Endothelial cell of umbilical vein (primary cell): ENCODE measurements at regions not wholly inside any gene's neighbourhood (a gene's known extent, or its start where the extent isn't known, plus 50 kb on each side); places are given as distances from the start of the nearest gene placed in this dataset.

Source experiments
- EZH2 ChIP-seq: IDR thresholded peaks from 2 replicates; pipeline ENCODE4 v1.6.1; 2012; ENCODE audit warnings: borderline replicate concordance, low read depth, mild to moderate bottlenecking, moderate library complexity, low read length, inconsistent platforms; ENCODE audit not compliant: severe bottlenecking
- FOS ChIP-seq: IDR thresholded peaks from 2 replicates; pipeline ENCODE4 v1.6.1; 2011; ENCODE audit warnings: mild to moderate bottlenecking, low read length, moderate library complexity, borderline replicate concordance; ENCODE audit not compliant: insufficient read depth
- GATA2 ChIP-seq: IDR thresholded peaks from 2 replicates; pipeline ENCODE4 v1.7.0; 2011; ENCODE audit warnings: low read depth, mild to moderate bottlenecking, moderate library complexity, mixed read lengths, low read length; ENCODE audit not compliant: insufficient read length, insufficient read depth
- JUN ChIP-seq: IDR thresholded peaks from 2 replicates; pipeline ENCODE4 v1.6.1; 2011; ENCODE audit warnings: borderline replicate concordance, low read depth; ENCODE audit not compliant: insufficient read length, insufficient read depth
- MYC ChIP-seq: IDR thresholded peaks from one replicate; pipeline ENCODE4 v1.6.1; 2011; ENCODE audit warnings: mild to moderate bottlenecking, low read depth, low read length
- POLR2A ChIP-seq: IDR thresholded peaks from 2 replicates; pipeline ENCODE4 v1.6.1; 2012; ENCODE audit warnings: low read depth, mild to moderate bottlenecking, control low read depth, low read length
- POLR2AphosphoS5 ChIP-seq: IDR thresholded peaks from 2 replicates; pipeline ENCODE4 v1.6.1; 2012; ENCODE audit warnings: low read depth, mild to moderate bottlenecking, control low read depth, low read length, moderate library complexity; ENCODE audit not compliant: insufficient read depth
- TF ChIP-seq, protein P1 (sequence below), 2 donors: IDR thresholded peaks; 1 replicate in 1 of 2; 2 replicates in 1 of 2; pipeline ENCODE4 v1.5.1; 2011; ENCODE audit warnings: low read length in 2 of 2, mild to moderate bottlenecking in 2 of 2, moderate library complexity in 2 of 2, control low read depth in 1 of 2, inconsistent platforms in 1 of 2, low read depth in 1 of 2; ENCODE audit not compliant: insufficient read depth in 1 of 2; ENCODE audit errors: extremely low read depth in 1 of 2
- TF ChIP-seq, protein P2 (sequence below): IDR thresholded peaks from 2 replicates; pipeline ENCODE4 v1.6.1; 2011; ENCODE audit not compliant: insufficient read depth, insufficient read length

DNA sequence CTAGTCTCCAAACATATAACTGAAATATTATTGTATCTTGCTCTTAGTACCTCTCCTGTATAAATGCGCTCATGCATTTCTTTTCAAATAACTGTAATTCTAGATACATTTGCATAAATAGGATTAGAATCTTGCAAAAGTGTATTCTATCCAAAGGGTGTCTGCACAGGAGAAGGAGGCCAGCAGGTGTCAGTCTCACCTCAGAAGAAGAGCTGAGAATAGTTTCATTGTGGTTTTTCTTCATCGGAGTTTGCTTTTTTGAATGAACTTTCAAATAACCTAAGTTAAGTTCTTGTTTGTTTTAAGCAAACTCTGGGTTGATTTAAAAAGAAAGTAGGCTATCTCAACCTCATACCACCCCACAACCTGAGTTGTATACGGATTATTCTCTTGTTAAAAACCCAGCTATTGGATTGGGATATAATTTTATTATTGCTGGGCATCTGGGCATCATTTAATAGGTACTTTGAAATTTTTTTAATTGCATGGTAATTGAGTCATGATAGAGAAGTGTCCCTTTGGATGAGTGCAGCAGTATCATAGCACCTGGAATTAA, 125.0 kb upstream of the MLIP start:
- TF ChIP-seq, protein P1, sequence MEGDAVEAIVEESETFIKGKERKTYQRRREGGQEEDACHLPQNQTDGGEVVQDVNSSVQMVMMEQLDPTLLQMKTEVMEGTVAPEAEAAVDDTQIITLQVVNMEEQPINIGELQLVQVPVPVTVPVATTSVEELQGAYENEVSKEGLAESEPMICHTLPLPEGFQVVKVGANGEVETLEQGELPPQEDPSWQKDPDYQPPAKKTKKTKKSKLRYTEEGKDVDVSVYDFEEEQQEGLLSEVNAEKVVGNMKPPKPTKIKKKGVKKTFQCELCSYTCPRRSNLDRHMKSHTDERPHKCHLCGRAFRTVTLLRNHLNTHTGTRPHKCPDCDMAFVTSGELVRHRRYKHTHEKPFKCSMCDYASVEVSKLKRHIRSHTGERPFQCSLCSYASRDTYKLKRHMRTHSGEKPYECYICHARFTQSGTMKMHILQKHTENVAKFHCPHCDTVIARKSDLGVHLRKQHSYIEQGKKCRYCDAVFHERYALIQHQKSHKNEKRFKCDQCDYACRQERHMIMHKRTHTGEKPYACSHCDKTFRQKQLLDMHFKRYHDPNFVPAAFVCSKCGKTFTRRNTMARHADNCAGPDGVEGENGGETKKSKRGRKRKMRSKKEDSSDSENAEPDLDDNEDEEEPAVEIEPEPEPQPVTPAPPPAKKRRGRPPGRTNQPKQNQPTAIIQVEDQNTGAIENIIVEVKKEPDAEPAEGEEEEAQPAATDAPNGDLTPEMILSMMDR (IDR thresholded peaks at IDR 0.05; ENCODE audit: extremely low read depth in 1 of 2, insufficient read depth in 1 of 2, low read depth in 1 of 2, low read length in 2 of 2), result peak; percentile 65 to 68
- TF ChIP-seq POLR2AphosphoS5, result no peak
- no peak for TF ChIP-seq POLR2A
- TF ChIP-seq JUN, result no peak
- no peak for TF ChIP-seq GATA2
- no peak for TF ChIP-seq EZH2
- TF ChIP-seq, protein P2, sequence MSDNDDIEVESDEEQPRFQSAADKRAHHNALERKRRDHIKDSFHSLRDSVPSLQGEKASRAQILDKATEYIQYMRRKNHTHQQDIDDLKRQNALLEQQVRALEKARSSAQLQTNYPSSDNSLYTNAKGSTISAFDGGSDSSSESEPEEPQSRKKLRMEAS, result no peak
- no peak for TF ChIP-seq MYC
- no peak for TF ChIP-seq FOS
